ENCODE measurements at regions not wholly inside any gene's neighbourhood (a gene's known extent, or its start where the extent isn't known, plus 50 kb on each side); places are given as distances from the start of the nearest gene placed in this dataset.
"Not testable (repeated sequence)": the region's sequence is repeated elsewhere in the genome, so short reads cannot be mapped to it uniquely, and the experiment has no call there.

DNA sequence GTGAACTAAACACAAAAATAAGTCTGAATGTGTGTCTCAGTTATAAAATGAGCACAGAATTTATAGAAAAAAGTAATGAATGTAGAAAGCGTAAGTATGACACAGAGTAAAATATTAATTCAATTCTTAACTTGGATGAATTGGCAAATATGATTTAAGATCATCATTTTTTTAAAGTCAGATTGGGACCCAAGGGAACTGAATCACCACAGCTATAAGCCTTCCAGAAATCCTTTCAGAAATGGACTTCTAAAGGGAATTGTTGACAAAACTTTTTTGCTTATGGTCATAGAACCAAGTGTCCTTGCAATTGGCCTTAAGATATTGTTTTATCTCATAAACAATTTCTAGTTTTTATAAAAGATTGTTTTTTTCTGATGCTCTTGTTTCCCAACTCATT is 495.1 kb upstream of the DAB2 start:
- Histone ChIP-seq H2AFZ (ENCODE audit: low read length) (no peak overlapping the region), H3K9me2 (ENCODE audit: low read depth, low read length) (no peaks in the 10 kb centered on the region)

DNA sequence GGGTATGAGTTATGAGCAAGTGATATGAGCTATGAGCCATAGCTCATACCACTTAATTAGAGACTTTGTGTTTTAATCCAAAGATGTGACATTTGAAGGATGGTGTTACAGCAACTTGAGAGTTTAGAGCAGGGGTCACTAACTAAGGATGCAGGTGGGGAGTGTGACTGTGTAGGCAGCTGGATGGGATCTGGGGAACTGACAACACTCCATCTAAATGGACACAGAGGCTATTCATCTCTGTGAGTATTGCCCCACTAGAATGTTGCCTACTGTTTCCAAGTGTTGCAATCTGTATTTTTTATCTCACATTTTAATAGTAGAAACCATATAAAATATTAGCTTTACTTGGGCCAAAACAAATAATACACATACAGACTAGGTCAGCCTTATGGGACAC is 488.1 kb upstream of the DAB2 start:
- H2AFZ ChIP-seq (ENCODE audit: low read length): no peak overlapping the region
- no peaks in the 10 kb centered on the region for H3K9me3 ChIP-seq (ENCODE audit: low read length)
- no peaks in the 10 kb centered on the region for H3K9me2 ChIP-seq (ENCODE audit: low read depth, low read length)
- H3K9ac ChIP-seq (ENCODE audit: low read length): no peak overlapping the region
- H3K27me3 ChIP-seq (ENCODE audit: insufficient read depth, low read length): no peaks in the 10 kb centered on the region
- no peak for TF ChIP-seq EZH2 (IDR thresholded peaks at IDR 0.05; ENCODE audit: borderline replicate concordance, low read length)
- H3K36me3 ChIP-seq (ENCODE audit: insufficient read depth, low read length): no peaks in the 10 kb centered on the region
- H3K27ac ChIP-seq (ENCODE audit: low read depth, low read length, poor library complexity, severe bottlenecking): no peak overlapping the region
- no peaks in the 10 kb centered on the region for H4K20me1 ChIP-seq (ENCODE audit: insufficient read depth, low read length)
- no peak overlapping the region for H3K4me2 ChIP-seq (ENCODE audit: low read length)
- H3F3A ChIP-seq (ENCODE audit: insufficient read depth, low read length): no peaks in the 10 kb centered on the region
- no peaks in the 10 kb centered on the region for H3K79me2 ChIP-seq (ENCODE audit: insufficient read depth, low read length)
- no peak overlapping the region for H3K4me3 ChIP-seq (ENCODE audit: low read depth, low read length, poor library complexity, severe bottlenecking)
- H3K4me1 ChIP-seq (ENCODE audit: insufficient read depth, low read length, severe bottlenecking): no peaks in the 10 kb centered on the region

More for the DNA sequence above, 495.1 kb upstream of the DAB2 start:
- no peaks in the 10 kb centered on the region for H3K27me3 ChIP-seq (ENCODE audit: insufficient read depth, low read length)
- H3K4me3 ChIP-seq (ENCODE audit: low read depth, low read length, poor library complexity, severe bottlenecking): no peak overlapping the region
- no peaks in the 10 kb centered on the region for H3K4me1 ChIP-seq (ENCODE audit: insufficient read depth, low read length, severe bottlenecking)
- no peak for TF ChIP-seq EZH2 (IDR thresholded peaks at IDR 0.05; ENCODE audit: borderline replicate concordance, low read length)
- TF ChIP-seq, protein P1, sequence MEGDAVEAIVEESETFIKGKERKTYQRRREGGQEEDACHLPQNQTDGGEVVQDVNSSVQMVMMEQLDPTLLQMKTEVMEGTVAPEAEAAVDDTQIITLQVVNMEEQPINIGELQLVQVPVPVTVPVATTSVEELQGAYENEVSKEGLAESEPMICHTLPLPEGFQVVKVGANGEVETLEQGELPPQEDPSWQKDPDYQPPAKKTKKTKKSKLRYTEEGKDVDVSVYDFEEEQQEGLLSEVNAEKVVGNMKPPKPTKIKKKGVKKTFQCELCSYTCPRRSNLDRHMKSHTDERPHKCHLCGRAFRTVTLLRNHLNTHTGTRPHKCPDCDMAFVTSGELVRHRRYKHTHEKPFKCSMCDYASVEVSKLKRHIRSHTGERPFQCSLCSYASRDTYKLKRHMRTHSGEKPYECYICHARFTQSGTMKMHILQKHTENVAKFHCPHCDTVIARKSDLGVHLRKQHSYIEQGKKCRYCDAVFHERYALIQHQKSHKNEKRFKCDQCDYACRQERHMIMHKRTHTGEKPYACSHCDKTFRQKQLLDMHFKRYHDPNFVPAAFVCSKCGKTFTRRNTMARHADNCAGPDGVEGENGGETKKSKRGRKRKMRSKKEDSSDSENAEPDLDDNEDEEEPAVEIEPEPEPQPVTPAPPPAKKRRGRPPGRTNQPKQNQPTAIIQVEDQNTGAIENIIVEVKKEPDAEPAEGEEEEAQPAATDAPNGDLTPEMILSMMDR (IDR thresholded peaks at IDR 0.05; ENCODE audit: low read length): no peak
- H3K27ac ChIP-seq (ENCODE audit: low read depth, low read length, poor library complexity, severe bottlenecking): no peak overlapping the region
- no peak overlapping the region for H3K4me2 ChIP-seq (ENCODE audit: low read length)
- H3K9ac ChIP-seq (ENCODE audit: low read length): no peak overlapping the region
- no peaks in the 10 kb centered on the region for H3K9me3 ChIP-seq (ENCODE audit: low read length)
- H3K36me3 ChIP-seq (ENCODE audit: insufficient read depth, low read length): no peaks in the 10 kb centered on the region
- H3K79me2 ChIP-seq (ENCODE audit: insufficient read depth, low read length): no peaks in the 10 kb centered on the region
- no peaks in the 10 kb centered on the region for H3F3A ChIP-seq (ENCODE audit: insufficient read depth, low read length)
- no peaks in the 10 kb centered on the region for H4K20me1 ChIP-seq (ENCODE audit: insufficient read depth, low read length)

DNA sequence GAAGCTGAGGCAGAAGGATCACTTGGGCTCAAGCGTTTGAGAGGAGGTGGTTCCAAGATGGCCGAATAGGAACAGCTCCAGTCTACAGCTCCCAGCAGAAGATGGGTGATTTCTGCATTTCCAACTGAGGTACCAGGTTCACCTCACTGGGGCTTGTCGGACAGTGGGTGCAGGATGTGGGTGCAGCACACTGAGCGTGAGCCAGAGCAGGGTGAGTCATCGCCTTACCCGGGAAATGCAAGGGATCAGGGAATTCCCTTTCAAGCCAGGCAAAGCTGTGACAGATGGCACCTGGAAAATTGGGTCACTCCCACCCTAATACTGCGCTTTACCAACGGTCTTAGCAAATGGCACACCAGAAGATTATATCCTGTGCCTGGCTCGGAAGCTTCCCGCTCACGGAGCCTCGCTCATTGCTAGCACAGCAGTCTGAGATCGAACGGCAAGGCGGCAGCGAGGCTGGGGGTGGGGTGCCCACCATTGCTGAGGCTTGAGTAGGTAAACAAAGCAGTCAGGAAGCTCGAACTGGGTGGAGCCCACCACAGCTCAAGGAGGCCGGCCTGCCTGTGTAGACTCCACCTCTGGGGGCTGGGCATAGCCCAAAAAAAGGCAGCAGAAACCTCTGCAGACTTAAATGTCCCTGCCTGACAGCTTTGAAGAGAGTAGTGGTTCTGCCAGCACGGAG is 482.6 kb upstream of the DAB2 start:
- H3K9me3 ChIP-seq (ENCODE audit: low read length); H2AFZ ChIP-seq (ENCODE audit: low read length); H3K9ac ChIP-seq (ENCODE audit: low read length); H3K4me1 ChIP-seq (ENCODE audit: insufficient read depth, low read length, severe bottlenecking); H3K36me3 ChIP-seq (ENCODE audit: insufficient read depth, low read length); H3K4me2 ChIP-seq (ENCODE audit: low read length); H4K20me1 ChIP-seq (ENCODE audit: insufficient read depth, low read length); H3F3A ChIP-seq (ENCODE audit: insufficient read depth, low read length); H3K79me2 ChIP-seq (ENCODE audit: insufficient read depth, low read length); H3K27me3 ChIP-seq (ENCODE audit: insufficient read depth, low read length); H3K4me3 ChIP-seq (ENCODE audit: low read depth, low read length, poor library complexity, severe bottlenecking); H3K27ac ChIP-seq (ENCODE audit: low read depth, low read length, poor library complexity, severe bottlenecking); H3K9me2 ChIP-seq (ENCODE audit: low read depth, low read length): not testable (repeated sequence)

DNA sequence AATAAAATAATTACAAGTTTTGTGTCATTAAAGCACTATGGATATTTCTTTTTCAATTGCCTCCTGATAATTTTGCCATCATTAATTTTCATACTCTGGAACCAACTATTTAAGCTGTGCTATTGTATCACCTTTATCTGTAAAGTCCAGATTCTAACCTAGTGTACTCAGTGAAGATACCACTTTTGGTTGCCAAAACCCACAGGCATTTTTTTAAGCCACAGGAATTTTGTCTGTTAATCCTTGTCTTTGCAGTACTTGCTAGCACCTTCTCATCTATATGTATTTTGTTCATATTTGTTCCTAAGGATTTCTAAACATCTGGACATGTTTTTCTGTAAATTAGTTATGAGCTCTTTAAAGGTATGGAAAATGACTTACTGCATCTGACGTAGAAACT is 481.4 kb upstream of the DAB2 start:
- Histone ChIP-seq H3K27me3 (ENCODE audit: insufficient read depth, low read length) (no peaks in the 10 kb centered on the region), H3K9ac (ENCODE audit: low read length) (no peak overlapping the region), H3K4me2 (ENCODE audit: low read length) (no peak overlapping the region), H3K9me3 (ENCODE audit: low read length) (no peaks in the 10 kb centered on the region), H3K4me3 (ENCODE audit: low read depth, low read length, poor library complexity, severe bottlenecking) (no peak overlapping the region), H3K27ac (ENCODE audit: low read depth, low read length, poor library complexity, severe bottlenecking) (no peak overlapping the region), H3K79me2 (ENCODE audit: insufficient read depth, low read length) (no peaks in the 10 kb centered on the region), H3F3A (ENCODE audit: insufficient read depth, low read length) (no peaks in the 10 kb centered on the region), H3K9me2 (ENCODE audit: low read depth, low read length) (no peaks in the 10 kb centered on the region), H3K4me1 (ENCODE audit: insufficient read depth, low read length, severe bottlenecking) (no peaks in the 10 kb centered on the region), H2AFZ (ENCODE audit: low read length) (no peak overlapping the region), H4K20me1 (ENCODE audit: insufficient read depth, low read length) (no peaks in the 10 kb centered on the region), H3K36me3 (ENCODE audit: insufficient read depth, low read length) (no peaks in the 10 kb centered on the region)
- TF ChIP-seq, protein P1 (IDR thresholded peaks at IDR 0.05; ENCODE audit: low read length): no peak
- no peak for TF ChIP-seq EZH2 (IDR thresholded peaks at IDR 0.05; ENCODE audit: borderline replicate concordance, low read length)
